ENCODE measurements at regions not wholly inside any gene's neighbourhood (a gene's known extent, or its start where the extent isn't known, plus 50 kb on each side); places are given as distances from the start of the nearest gene placed in this dataset.

DNA sequence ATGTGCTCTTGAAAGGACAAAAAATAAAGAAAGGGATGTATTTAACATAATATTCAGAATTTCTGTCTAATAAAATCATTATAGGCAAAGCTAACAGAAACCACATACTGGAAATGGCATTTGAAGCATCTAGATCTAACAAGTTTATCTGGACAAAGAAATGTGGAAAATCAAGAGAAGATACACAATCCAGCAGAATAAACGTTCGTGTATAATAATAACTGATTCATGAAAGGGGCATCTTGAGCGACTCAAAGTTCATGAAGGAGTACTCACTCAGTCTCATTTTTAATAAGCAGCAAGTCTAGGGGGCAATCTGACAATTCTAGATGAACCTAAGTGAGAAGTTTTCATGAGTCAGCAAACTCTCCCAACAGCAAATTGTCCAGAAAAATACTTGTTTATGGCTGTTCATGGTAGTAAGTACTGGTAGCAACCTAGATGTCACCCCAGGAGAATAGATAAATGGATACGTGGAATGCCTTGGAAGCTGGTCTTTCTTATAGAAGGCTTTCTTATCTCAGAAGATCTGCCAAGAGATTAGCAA, 541.8 kb downstream of the INHBA start:
- H3K9me3 Mint-ChIP-seq, result no peaks in the 10 kb centered on the region
- peaks cover 9% of the 10 kb centered on the region for H3K9me3 ChIP-seq (ENCODE audit: control insufficient read depth, low read length)
- no peaks in the 10 kb centered on the region for H3K27me3 ChIP-seq (ENCODE audit: control insufficient read depth, insufficient read depth, low read length, poor library complexity, severe bottlenecking)
- H3K36me3 ChIP-seq (ENCODE audit: control insufficient read depth, insufficient read depth, low read length), result no peaks in the 10 kb centered on the region
- H3K4me3 ChIP-seq (ENCODE audit: low read length), result no peak overlapping the region
- DNase-seq, result no peak
- 91% methylated on average over 4 of the region's 4 CpGs for WGBS, 2 experiments (ENCODE audit: insufficient coverage in 1 of 2, insufficient read length in 1 of 2)
- no peak overlapping the region for H3K27ac ChIP-seq (ENCODE audit: low read depth, low read length)
- H3K27me3 Mint-ChIP-seq (ENCODE audit: insufficient read depth), result no peaks in the 10 kb centered on the region
- H3K4me3 Mint-ChIP-seq, result no peak overlapping the region
- no peak for TF ChIP-seq CTCF (conservative IDR thresholded peaks at IDR 0.05)
- no peak overlapping the region for H3K9ac ChIP-seq (ENCODE audit: extremely low read depth, low read length, poor library complexity, severe bottlenecking)
- no peaks in the 10 kb centered on the region for H3K4me1 ChIP-seq (ENCODE audit: control insufficient read depth, insufficient read depth, low read length)
- no peak overlapping the region for H3K27ac Mint-ChIP-seq
- no peaks in the 10 kb centered on the region for H3K36me3 Mint-ChIP-seq (ENCODE audit: low read depth)
- H3K4me1 Mint-ChIP-seq, result no peaks in the 10 kb centered on the region

GRCh38 chr7:41156268-41156667, 546.6 kb downstream of the INHBA start:
- Mint-ChIP-seq H3K9me3 (no peaks in the 10 kb centered on the region), H3K4me3 (no peak overlapping the region), H3K36me3 (ENCODE audit: low read depth) (no peaks in the 10 kb centered on the region), H3K27me3 (ENCODE audit: insufficient read depth) (peaks cover 2% of the 10 kb centered on the region), H3K27ac (no peak overlapping the region), H3K4me1 (no peaks in the 10 kb centered on the region)
- TF ChIP-seq CTCF (conservative IDR thresholded peaks at IDR 0.05), result no peak
- Histone ChIP-seq H3K9me3 (ENCODE audit: control insufficient read depth, low read length) (peaks cover 9% of the 10 kb centered on the region), H3K36me3 (ENCODE audit: control insufficient read depth, insufficient read depth, low read length) (no peaks in the 10 kb centered on the region), H3K4me1 (ENCODE audit: control insufficient read depth, insufficient read depth, low read length) (no peaks in the 10 kb centered on the region), H3K9ac (ENCODE audit: extremely low read depth, low read length, poor library complexity, severe bottlenecking) (no peak overlapping the region), H3K27ac (ENCODE audit: low read depth, low read length) (no peak overlapping the region), H3K4me3 (ENCODE audit: low read length) (no peak overlapping the region), H3K27me3 (ENCODE audit: control insufficient read depth, insufficient read depth, low read length, poor library complexity, severe bottlenecking) (no peaks in the 10 kb centered on the region)
- WGBS, 2 experiments (ENCODE audit: insufficient coverage in 1 of 2, insufficient read length in 1 of 2), result 71 to 85% methylated on average over 1 of the region's 2 CpGs
- no peak for DNase-seq

- Histone ChIP-seq H3K36me3 (ENCODE audit: control insufficient read depth, insufficient read depth, low read length) (no peaks in the 10 kb centered on the region), H3K4me1 (ENCODE audit: control insufficient read depth, insufficient read depth, low read length) (no peaks in the 10 kb centered on the region), H3K27me3 (ENCODE audit: control insufficient read depth, insufficient read depth, low read length, poor library complexity, severe bottlenecking) (no peaks in the 10 kb centered on the region), H3K4me3 (ENCODE audit: low read length) (no peak overlapping the region), H3K9ac (ENCODE audit: extremely low read depth, low read length, poor library complexity, severe bottlenecking) (no peak overlapping the region), H3K9me3 (ENCODE audit: control insufficient read depth, low read length) (no peaks in the 10 kb centered on the region), H3K27ac (ENCODE audit: low read depth, low read length) (no peak overlapping the region)
- DNase-seq, result no peak
- no peaks in the 10 kb centered on the region for H3K4me1 Mint-ChIP-seq
- H3K4me3 Mint-ChIP-seq, result no peak overlapping the region
- no peaks in the 10 kb centered on the region for H3K9me3 Mint-ChIP-seq
- H3K27ac Mint-ChIP-seq, result no peak overlapping the region
- H3K27me3 Mint-ChIP-seq (ENCODE audit: insufficient read depth), result peaks cover 2% of the 10 kb centered on the region
- no peak for TF ChIP-seq CTCF (conservative IDR thresholded peaks at IDR 0.05)
- H3K36me3 Mint-ChIP-seq (ENCODE audit: low read depth), result no peaks in the 10 kb centered on the region
Observed at GRCh38 chr7:41153268-41153667, 549.6 kb downstream of the INHBA start.
